IPS-20b (cell line): ENCODE measurements at regions not wholly inside any gene's neighbourhood (a gene's known extent, or its start where the extent isn't known, plus 50 kb on each side); places are given as distances from the start of the nearest gene placed in this dataset.

Experiments used
- H3K27ac ChIP-seq: one replicate; pipeline ENCODE4 v1.5.1; 2013; ENCODE audit warnings: low read length
- H3K27me3 ChIP-seq: 2 replicates; pipeline ENCODE4 v1.6.1; 2013; ENCODE audit warnings: mild to moderate bottlenecking, low read length, inconsistent platforms; ENCODE audit not compliant: insufficient read depth
- H3K36me3 ChIP-seq: 2 replicates; pipeline ENCODE4 v1.6.1; 2013; ENCODE audit warnings: low read depth, mild to moderate bottlenecking, inconsistent platforms, low read length, moderate library complexity; ENCODE audit not compliant: insufficient read depth
- H3K4me1 ChIP-seq: 2 replicates; pipeline ENCODE4 v1.6.1; 2013; ENCODE audit warnings: mild to moderate bottlenecking, control low read depth, inconsistent platforms, low read length, moderate library complexity; ENCODE audit not compliant: insufficient read depth
- H3K4me3 ChIP-seq: 2 replicates; pipeline ENCODE4 v1.5.1; 2013; ENCODE audit warnings: mild to moderate bottlenecking, low read length, inconsistent platforms
- H3K9ac ChIP-seq: 2 replicates; pipeline ENCODE4 v1.6.1; 2013; ENCODE audit warnings: low read depth, mild to moderate bottlenecking, inconsistent platforms, low read length, moderate library complexity
- H3K9me3 ChIP-seq: 2 replicates; pipeline ENCODE4 v1.6.1; 2013; ENCODE audit warnings: mild to moderate bottlenecking, low read depth, low read length, inconsistent platforms; ENCODE audit not compliant: insufficient read depth

- Histone ChIP-seq H3K27me3 (no peaks in the 10 kb centered on the region; the same call in 1 of the 2 replicates), H3K4me3 (no peak overlapping the region), H3K27ac (no peak overlapping the region), H3K9ac (no peak overlapping the region), H3K36me3 (no peaks in the 10 kb centered on the region), H3K9me3 (no peaks in the 10 kb centered on the region), H3K4me1 (no peaks in the 10 kb centered on the region)
Measured at GRCh38 chr1:22363403-22364325, 88.0 kb upstream of the ZBTB40 start.

- no peak overlapping the region for H3K9ac ChIP-seq
- H3K4me3 ChIP-seq, result no peak overlapping the region
- no peaks in the 10 kb centered on the region for H3K4me1 ChIP-seq
- no peaks in the 10 kb centered on the region; the same call in 1 of the 2 replicates for H3K27me3 ChIP-seq
- no peak overlapping the region for H3K27ac ChIP-seq
- H3K9me3 ChIP-seq, result no peaks in the 10 kb centered on the region
- no peaks in the 10 kb centered on the region for H3K36me3 ChIP-seq
Measured at GRCh38 chr1:22364326-22364650, 87.4 kb upstream of the ZBTB40 start.

- Histone ChIP-seq H3K4me3 (no peak overlapping the region), H3K27ac (no peak overlapping the region), H3K4me1 (0 out of 2 replicates have a peak, but pooled peaks cover 2% of the 10 kb centered on the region), H3K9ac (no peak overlapping the region), H3K27me3 (no peaks in the 10 kb centered on the region), H3K9me3 (no peaks in the 10 kb centered on the region), H3K36me3 (no peaks in the 10 kb centered on the region)
Measured at GRCh38 chr1:22364764-22365163, 86.9 kb upstream of the ZBTB40 start.

- Histone ChIP-seq H3K9me3 (no peaks in the 10 kb centered on the region), H3K27ac (no peak overlapping the region), H3K27me3 (no peaks in the 10 kb centered on the region), H3K36me3 (no peaks in the 10 kb centered on the region), H3K4me1 (0 out of 2 replicates have a peak, but pooled peaks cover 3% of the 10 kb centered on the region), H3K9ac (no peak overlapping the region), H3K4me3 (no peak overlapping the region)
Measured at GRCh38 chr1:22365331-22366295, 86.0 kb upstream of the ZBTB40 start.

- no peak overlapping the region for H3K4me3 ChIP-seq
- H3K4me1 ChIP-seq, result 0 out of 2 replicates have a peak, but pooled peaks cover 3% of the 10 kb centered on the region
- H3K27ac ChIP-seq, result no peak overlapping the region
- H3K27me3 ChIP-seq, result no peaks in the 10 kb centered on the region
- H3K9ac ChIP-seq, result no peak overlapping the region
- no peaks in the 10 kb centered on the region for H3K36me3 ChIP-seq
- no peaks in the 10 kb centered on the region for H3K9me3 ChIP-seq
Measured at GRCh38 chr1:22366346-22366745, 85.3 kb upstream of the ZBTB40 start.

- no peaks in the 10 kb centered on the region for H3K36me3 ChIP-seq
- H3K27me3 ChIP-seq, result no peaks in the 10 kb centered on the region
- H3K9me3 ChIP-seq, result no peaks in the 10 kb centered on the region
- H3K4me3 ChIP-seq, result no peak overlapping the region
- no peak overlapping the region for H3K27ac ChIP-seq
- H3K9ac ChIP-seq, result no peak overlapping the region
- 0 out of 2 replicates have a peak, but pooled peaks cover 3% of the 10 kb centered on the region for H3K4me1 ChIP-seq
Measured at GRCh38 chr1:22368125-22368524, 83.5 kb upstream of the ZBTB40 start.

- Histone ChIP-seq H3K9me3 (no peaks in the 10 kb centered on the region), H3K9ac (no peak overlapping the region), H3K27me3 (no peaks in the 10 kb centered on the region), H3K36me3 (no peaks in the 10 kb centered on the region), H3K4me3 (no peak overlapping the region), H3K27ac (no peak overlapping the region), H3K4me1 (0 out of 2 replicates have a peak, but pooled peaks cover 3% of the 10 kb centered on the region)
Measured at GRCh38 chr1:22369294-22370189, 82.1 kb upstream of the ZBTB40 start.

GRCh38 chr1:22370190-22370498 lies 81.5 kb upstream of the ZBTB40 start:
- H3K4me3 ChIP-seq, result no peak overlapping the region
- H3K27ac ChIP-seq, result no peak overlapping the region
- H3K4me1 ChIP-seq, result 0 out of 2 replicates have a peak, but pooled peaks cover 3% of the 10 kb centered on the region
- no peaks in the 10 kb centered on the region for H3K27me3 ChIP-seq
- H3K9me3 ChIP-seq, result no peaks in the 10 kb centered on the region
- H3K9ac ChIP-seq, result no peak overlapping the region
- H3K36me3 ChIP-seq, result no peaks in the 10 kb centered on the region

GRCh38 chr1:22371408-22371807 lies 80.2 kb upstream of the ZBTB40 start:
- Histone ChIP-seq H3K9me3 (no peaks in the 10 kb centered on the region), H3K36me3 (no peaks in the 10 kb centered on the region), H3K9ac (no peak overlapping the region), H3K4me3 (no peak overlapping the region), H3K27me3 (no peaks in the 10 kb centered on the region), H3K27ac (no peak overlapping the region), H3K4me1 (peaks cover 6% of the 10 kb centered on the region; the same call in 1 of the 2 replicates)

GRCh38 chr1:22373252-22373651 lies 78.4 kb upstream of the ZBTB40 start:
- Histone ChIP-seq H3K4me3 (no peak overlapping the region), H3K27me3 (no peaks in the 10 kb centered on the region), H3K27ac (no peak overlapping the region), H3K9me3 (no peaks in the 10 kb centered on the region), H3K4me1 (peaks cover 6% of the 10 kb centered on the region; the same call in 1 of the 2 replicates), H3K36me3 (no peaks in the 10 kb centered on the region), H3K9ac (no peak overlapping the region)

- Histone ChIP-seq H3K4me3 (no peak overlapping the region), H3K4me1 (peaks cover 6% of the 10 kb centered on the region; the same call in 1 of the 2 replicates), H3K27me3 (no peaks in the 10 kb centered on the region), H3K9me3 (no peaks in the 10 kb centered on the region), H3K27ac (no peak overlapping the region), H3K36me3 (no peaks in the 10 kb centered on the region), H3K9ac (no peak overlapping the region)
Measured at GRCh38 chr1:22374001-22374400, 77.7 kb upstream of the ZBTB40 start.
